GM21360 (cell line): ENCODE measurements at regions not wholly inside any gene's neighbourhood (a gene's known extent, or its start where the extent isn't known, plus 50 kb on each side); places are given as distances from the start of the nearest gene placed in this dataset.

Source experiments
- ATAC-seq: cut with Tn5 transposase; IDR thresholded peaks from one replicate; pipeline ENCODE4 v1.9.1; 2021; ENCODE audit warnings: mild to moderate bottlenecking, moderate library complexity; ENCODE audit not compliant: unreplicated experiment

- no peak for ATAC-seq
Observed at GRCh38 chr4:189062047-189062820, 878.4 kb upstream of the FRG1 start.

GRCh38 chr4:189069772-189070171, 870.9 kb upstream of the FRG1 start:
- ATAC-seq: no peak

- no peak for ATAC-seq
Observed at GRCh38 chr4:189071241-189071640, 869.4 kb upstream of the FRG1 start.

- ATAC-seq: no peak
Observed at GRCh38 chr4:189073739-189074138, 866.9 kb upstream of the FRG1 start.

GRCh38 chr4:189081826-189082225, 858.8 kb upstream of the FRG1 start:
- ATAC-seq: no peak

- ATAC-seq: no peak
Observed at GRCh38 chr4:189083769-189084168, 856.9 kb upstream of the FRG1 start.

GRCh38 chr4:189084671-189085070, 856.0 kb upstream of the FRG1 start:
- no peak for ATAC-seq

GRCh38 chr4:189087971-189088370, 852.7 kb upstream of the FRG1 start:
- no peak for ATAC-seq

- ATAC-seq: no peak
Observed at GRCh38 chr4:189088780-189089179, 851.9 kb upstream of the FRG1 start.

GRCh38 chr4:189090174-189090814, 850.4 kb upstream of the FRG1 start:
- ATAC-seq: no peak

- no peak for ATAC-seq
Observed at GRCh38 chr4:189092581-189092980, 848.1 kb upstream of the FRG1 start.

GRCh38 chr4:189096108-189096507, 844.6 kb upstream of the FRG1 start:
- ATAC-seq: no peak

GRCh38 chr4:189096717-189097116, 844.0 kb upstream of the FRG1 start:
- no peak for ATAC-seq

GRCh38 chr4:189098932-189099696, 841.6 kb upstream of the FRG1 start:
- ATAC-seq: no peak

GRCh38 chr4:189113389-189113888, 827.2 kb upstream of the FRG1 start:
- ATAC-seq: no peak

GRCh38 chr4:189117426-189117825, 823.2 kb upstream of the FRG1 start:
- no peak for ATAC-seq

GRCh38 chr4:189121336-189121735, 819.3 kb upstream of the FRG1 start:
- ATAC-seq: no peak

GRCh38 chr4:189124149-189124758, 816.4 kb upstream of the FRG1 start:
- no peak for ATAC-seq

GRCh38 chr4:189124791-189125190, 815.9 kb upstream of the FRG1 start:
- no peak for ATAC-seq

- no peak for ATAC-seq
Observed at GRCh38 chr4:189126040-189126439, 814.6 kb upstream of the FRG1 start.

GRCh38 chr4:189128341-189128740, 812.3 kb upstream of the FRG1 start:
- ATAC-seq: no peak
